ENCODE measurements at regions not wholly inside any gene's neighbourhood (a gene's known extent, or its start where the extent isn't known, plus 50 kb on each side); places are given as distances from the start of the nearest gene placed in this dataset.

DNA sequence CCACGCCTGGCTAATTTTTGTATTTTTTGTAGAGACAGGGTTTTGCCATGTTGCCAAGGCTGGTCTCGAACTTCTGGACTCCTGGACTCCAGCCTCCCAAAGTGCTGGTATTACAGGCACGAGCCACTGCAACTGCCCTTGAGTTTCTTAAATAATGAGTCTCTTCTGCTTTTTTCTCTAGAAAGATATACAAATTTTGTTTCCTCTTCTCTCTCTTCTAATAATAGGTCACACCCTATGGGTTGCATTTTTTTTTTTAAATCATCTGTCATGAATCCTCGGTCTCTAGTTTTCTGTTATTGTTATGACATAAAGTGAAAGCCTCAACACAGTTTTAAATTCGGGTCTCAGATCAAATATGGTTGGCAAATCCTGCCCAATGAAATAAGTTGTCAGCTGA is 111.2 kb downstream of the IL12A start:
- no peak overlapping the region for H2BK15ac ChIP-seq (ENCODE audit: low read depth, low read length)
- no peaks in the 10 kb centered on the region for H3K4me1 ChIP-seq (ENCODE audit: control insufficient read depth, insufficient read depth, low read length)
- H3K79me1 ChIP-seq (ENCODE audit: low read depth in 1 of 2, low read length in 2 of 2): no peaks in the 10 kb centered on the region
- intact Hi-C loops (cut with micrococcal nuclease): loop anchor here (5.0 kb wide), 1 partner anchor 783 kb away; no protein-coding TSS in a partner anchor
- no peak overlapping the region for H2AFZ ChIP-seq (replicated peaks; ENCODE audit: low read length, poor library complexity)
- H3K18ac ChIP-seq (ENCODE audit: low read depth, low read length): no peak overlapping the region
- ChIA-PET POLR2A (ENCODE audit: unreplicated experiment) (no interaction called here), CTCF (no interaction called here)
- DNase-seq (no peak), ATAC-seq (ENCODE audit: low read depth) (no peak)
- H3K56ac ChIP-seq (ENCODE audit: extremely low read depth, insufficient read depth, low read length): no peak overlapping the region
- no peak overlapping the region for H2AK9ac ChIP-seq (replicated peaks; ENCODE audit: low read depth, low read length, poor library complexity)
- WGBS, 2 experiments (ENCODE audit: extremely low coverage in 2 of 2, insufficient read length in 1 of 2): no CpG with 5 or more reads among the region's 5 CpGs
- dilution Hi-C loops (cut with HindIII; ENCODE audit: low sequenced_read_pairs, unreplicated experiment): no loop called here
- no peak overlapping the region for H3K9ac ChIP-seq (ENCODE audit: low read depth, low read length)
- no peak overlapping the region for H3K4me3 ChIP-seq (ENCODE audit: insufficient read depth, low read depth, low read length)
- no peak overlapping the region for H3K4ac ChIP-seq (ENCODE audit: low read depth, low read length)
- no peak overlapping the region for H4K8ac ChIP-seq (ENCODE audit: low read depth in 2 of 2, low read length in 2 of 2)
- no peak overlapping the region for H2BK20ac ChIP-seq (ENCODE audit: low read depth, low read length)
- no peaks in the 10 kb centered on the region for H3K9me1 ChIP-seq (ENCODE audit: insufficient read depth, low read length)
- no peaks in the 10 kb centered on the region for H4K20me1 ChIP-seq (ENCODE audit: insufficient read depth, low read length)
- no peak overlapping the region for H2AK5ac ChIP-seq (ENCODE audit: low read depth, low read length)
- H3K36me3 ChIP-seq (ENCODE audit: control insufficient read depth, insufficient read depth, low read length): no peaks in the 10 kb centered on the region
- no peak overlapping the region for H3K4me2 ChIP-seq (ENCODE audit: low read depth, low read length)
- no peak overlapping the region for H3K14ac ChIP-seq (replicated peaks; ENCODE audit: low read depth, low read length)
- no peak overlapping the region for H2BK5ac ChIP-seq (ENCODE audit: low read depth, low read length, poor library complexity, severe bottlenecking)
- TF ChIP-seq RAD21 (IDR thresholded peaks at IDR 0.05; ENCODE audit: low read length) (no peak), CEBPB (IDR thresholded peaks at IDR 0.05; ENCODE audit: low read depth, low read length) (no peak), MAZ (IDR thresholded peaks at IDR 0.05; ENCODE audit: borderline replicate concordance, low read depth, low read length) (no peak), MAFK (IDR thresholded peaks at IDR 0.05; ENCODE audit: low read depth, low read length) (no peak), NFE2L2 (IDR thresholded peaks at IDR 0.05; ENCODE audit: low read depth, low read length) (no peak), RCOR1 (IDR thresholded peaks at IDR 0.05; ENCODE audit: insufficient replicate concordance, low read length) (no peak), BHLHE40 (IDR thresholded peaks at IDR 0.05; ENCODE audit: low read depth, low read length) (no peak), RFX5 (IDR thresholded peaks at IDR 0.05; ENCODE audit: low read depth, low read length) (no peak), SMC3 (IDR thresholded peaks at IDR 0.05; ENCODE audit: low read depth, low read length) (no peak)
- TF ChIP-seq, protein P1, sequence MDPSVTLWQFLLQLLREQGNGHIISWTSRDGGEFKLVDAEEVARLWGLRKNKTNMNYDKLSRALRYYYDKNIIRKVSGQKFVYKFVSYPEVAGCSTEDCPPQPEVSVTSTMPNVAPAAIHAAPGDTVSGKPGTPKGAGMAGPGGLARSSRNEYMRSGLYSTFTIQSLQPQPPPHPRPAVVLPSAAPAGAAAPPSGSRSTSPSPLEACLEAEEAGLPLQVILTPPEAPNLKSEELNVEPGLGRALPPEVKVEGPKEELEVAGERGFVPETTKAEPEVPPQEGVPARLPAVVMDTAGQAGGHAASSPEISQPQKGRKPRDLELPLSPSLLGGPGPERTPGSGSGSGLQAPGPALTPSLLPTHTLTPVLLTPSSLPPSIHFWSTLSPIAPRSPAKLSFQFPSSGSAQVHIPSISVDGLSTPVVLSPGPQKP (IDR thresholded peaks at IDR 0.05; ENCODE audit: borderline replicate concordance, low read depth, low read length): no peak
- TF ChIP-seq, protein P2, sequence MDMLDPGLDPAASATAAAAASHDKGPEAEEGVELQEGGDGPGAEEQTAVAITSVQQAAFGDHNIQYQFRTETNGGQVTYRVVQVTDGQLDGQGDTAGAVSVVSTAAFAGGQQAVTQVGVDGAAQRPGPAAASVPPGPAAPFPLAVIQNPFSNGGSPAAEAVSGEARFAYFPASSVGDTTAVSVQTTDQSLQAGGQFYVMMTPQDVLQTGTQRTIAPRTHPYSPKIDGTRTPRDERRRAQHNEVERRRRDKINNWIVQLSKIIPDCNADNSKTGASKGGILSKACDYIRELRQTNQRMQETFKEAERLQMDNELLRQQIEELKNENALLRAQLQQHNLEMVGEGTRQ (IDR thresholded peaks at IDR 0.05; ENCODE audit: low read depth, low read length): no peak
- no TSS peak for BruUV-seq (replicated peaks)
- no peak overlapping the region for H4K91ac ChIP-seq (ENCODE audit: insufficient read depth, low read depth, low read length)
- in situ Hi-C loops (cut with MboI; ENCODE audit: low sequenced_read_pairs): no loop called here
- H3K27me3 ChIP-seq (ENCODE audit: control insufficient read depth, insufficient read depth, low read length): peaks cover 2% of the 10 kb centered on the region
- H3K23ac ChIP-seq (ENCODE audit: low read depth, low read length): no peak overlapping the region
- H3K9me3 ChIP-seq (ENCODE audit: control insufficient read depth, insufficient read depth, low read length): no peaks in the 10 kb centered on the region
- no peak overlapping the region for H3K27ac ChIP-seq (ENCODE audit: insufficient read depth, low read length)
- no peak overlapping the region for H2BK120ac ChIP-seq (ENCODE audit: low read depth, low read length)
- H4K5ac ChIP-seq (ENCODE audit: low read depth, low read length): no peak overlapping the region

All from IMR-90 (cell line).